Activated T-helper 17 cell treated with anti-CD3 and anti-CD28 coated beads, Interleukin-2, amount 50 U/mL, for 72 hours (primary cell): ENCODE measurements at regions not wholly inside any gene's neighbourhood (a gene's known extent, or its start where the extent isn't known, plus 50 kb on each side); places are given as distances from the start of the nearest gene placed in this dataset.

Source experiments
- ATAC-seq: fragments of 150-1000 bp; cut with Tn5 transposase; replicated peaks from 2 replicates; pipeline ENCODE4 v1.10.0; 2021; ENCODE audit warnings: mild to moderate bottlenecking, moderate library complexity
- H3K27ac Mint-ChIP-seq: one replicate; pipeline ENCODE4 v1.8.0; 2022; ENCODE audit warnings: mixed read lengths
- H3K27me3 Mint-ChIP-seq: one replicate; pipeline ENCODE4 v1.8.0; 2022; ENCODE audit warnings: mixed read lengths
- H3K36me3 Mint-ChIP-seq: one replicate; pipeline ENCODE4 v1.8.0; 2022; ENCODE audit warnings: low read depth, mild to moderate bottlenecking, mixed read lengths
- H3K4me1 Mint-ChIP-seq: one replicate; pipeline ENCODE4 v1.8.0; 2022; ENCODE audit warnings: mixed read lengths
- H3K4me3 Mint-ChIP-seq: one replicate; pipeline ENCODE4 v1.8.0; 2022; ENCODE audit warnings: mild to moderate bottlenecking, mixed read lengths
- H3K9me3 Mint-ChIP-seq: one replicate; pipeline ENCODE4 v1.8.0; 2022; ENCODE audit warnings: mixed read lengths

GRCh38 chr6:7045746-7046145, 62.0 kb upstream of the RREB1 start:
- no peaks in the 10 kb centered on the region for H3K36me3 Mint-ChIP-seq
- no peaks in the 10 kb centered on the region for H3K27me3 Mint-ChIP-seq
- H3K9me3 Mint-ChIP-seq = no peaks in the 10 kb centered on the region
- H3K27ac Mint-ChIP-seq = no peak overlapping the region
- H3K4me1 Mint-ChIP-seq = peaks cover 5% of the 10 kb centered on the region
- H3K4me3 Mint-ChIP-seq = no peak overlapping the region
- no peak for ATAC-seq

GRCh38 chr6:7047128-7047527, 60.6 kb upstream of the RREB1 start:
- Mint-ChIP-seq H3K27me3 (no peaks in the 10 kb centered on the region), H3K9me3 (no peaks in the 10 kb centered on the region), H3K36me3 (no peaks in the 10 kb centered on the region), H3K27ac (no peak overlapping the region), H3K4me1 (no peaks in the 10 kb centered on the region), H3K4me3 (no peak overlapping the region)
- ATAC-seq = no peak

GRCh38 chr6:7047966-7048365, 59.8 kb upstream of the RREB1 start:
- Mint-ChIP-seq H3K27ac (no peak overlapping the region), H3K27me3 (no peaks in the 10 kb centered on the region), H3K9me3 (no peaks in the 10 kb centered on the region), H3K4me3 (no peak overlapping the region), H3K36me3 (no peaks in the 10 kb centered on the region), H3K4me1 (no peaks in the 10 kb centered on the region)
- ATAC-seq = no peak

GRCh38 chr6:7048894-7049293, 58.9 kb upstream of the RREB1 start:
- ATAC-seq = no peak
- no peaks in the 10 kb centered on the region for H3K9me3 Mint-ChIP-seq
- no peak overlapping the region for H3K27ac Mint-ChIP-seq
- H3K36me3 Mint-ChIP-seq = no peaks in the 10 kb centered on the region
- no peaks in the 10 kb centered on the region for H3K4me1 Mint-ChIP-seq
- H3K4me3 Mint-ChIP-seq = no peak overlapping the region
- no peaks in the 10 kb centered on the region for H3K27me3 Mint-ChIP-seq

GRCh38 chr6:7050004-7050403, 57.8 kb upstream of the RREB1 start:
- Mint-ChIP-seq H3K27me3 (no peaks in the 10 kb centered on the region), H3K4me3 (peak overlapping the region; percentile 40)

GRCh38 chr6:7050872-7051779, 56.6 kb upstream of the RREB1 start:
- no peak overlapping the region for H3K27ac Mint-ChIP-seq
- no peaks in the 10 kb centered on the region for H3K4me1 Mint-ChIP-seq
- H3K4me3 Mint-ChIP-seq = peak overlapping the region; percentile 40
- no peaks in the 10 kb centered on the region for H3K9me3 Mint-ChIP-seq
- H3K27me3 Mint-ChIP-seq = no peaks in the 10 kb centered on the region
- peak; percentile 61 for ATAC-seq
- H3K36me3 Mint-ChIP-seq = no peaks in the 10 kb centered on the region

More at GRCh38 chr6:7050004-7050403, 57.8 kb upstream of the RREB1 start:
- no peaks in the 10 kb centered on the region for H3K4me1 Mint-ChIP-seq
- no peaks in the 10 kb centered on the region for H3K36me3 Mint-ChIP-seq
- H3K27ac Mint-ChIP-seq = no peak overlapping the region
- ATAC-seq = no peak
- H3K9me3 Mint-ChIP-seq = no peaks in the 10 kb centered on the region

GRCh38 chr6:7051780-7052442, 55.9 kb upstream of the RREB1 start:
- H3K4me1 Mint-ChIP-seq = no peaks in the 10 kb centered on the region
- H3K9me3 Mint-ChIP-seq = no peaks in the 10 kb centered on the region
- peak overlapping the region; percentile 30 for H3K4me3 Mint-ChIP-seq
- no peak overlapping the region for H3K27ac Mint-ChIP-seq
- peak; percentile 73 for ATAC-seq
- no peaks in the 10 kb centered on the region for H3K36me3 Mint-ChIP-seq
- no peaks in the 10 kb centered on the region for H3K27me3 Mint-ChIP-seq

GRCh38 chr6:7052443-7053011, 55.2 kb upstream of the RREB1 start:
- Mint-ChIP-seq H3K27me3 (no peaks in the 10 kb centered on the region), H3K4me3 (peak overlapping the region; percentile 30), H3K27ac (no peak overlapping the region), H3K4me1 (no peaks in the 10 kb centered on the region), H3K36me3 (no peaks in the 10 kb centered on the region), H3K9me3 (no peaks in the 10 kb centered on the region)
- ATAC-seq = peak; percentile 31

GRCh38 chr6:7053125-7053774, 54.5 kb upstream of the RREB1 start:
- Mint-ChIP-seq H3K27ac (no peak overlapping the region), H3K4me1 (no peaks in the 10 kb centered on the region), H3K36me3 (no peaks in the 10 kb centered on the region), H3K9me3 (no peaks in the 10 kb centered on the region), H3K27me3 (no peaks in the 10 kb centered on the region), H3K4me3 (peak overlapping the region; percentile 30)
- no peak for ATAC-seq
